ENCODE measurements at regions not wholly inside any gene's neighbourhood (a gene's known extent, or its start where the extent isn't known, plus 50 kb on each side); places are given as distances from the start of the nearest gene placed in this dataset.
A peak's percentile ranks its signal among the peaks of the same experiment; 100 is the strongest.
"Not testable (repeated sequence)": the region's sequence is repeated elsewhere in the genome, so short reads cannot be mapped to it uniquely, and the experiment has no call there.

GRCh38 chr1:14412235-14412634 lies 186.2 kb upstream of the KAZN start:
- Histone ChIP-seq H3K4me2 (ENCODE audit: low read length) (no peak overlapping the region), H3K56ac (ENCODE audit: low read length) (no peak overlapping the region), H2BK120ac (ENCODE audit: low read depth, low read length) (no peak overlapping the region), H3K36me3 (ENCODE audit: control insufficient read depth, insufficient read depth, low read length) (no peaks in the 10 kb centered on the region), H3K4me1 (ENCODE audit: control insufficient read depth, low read depth, low read length) (no peaks in the 10 kb centered on the region), H3K4ac (ENCODE audit: low read depth, low read length) (no peak overlapping the region), H3K4me3 (ENCODE audit: low read length) (no peak overlapping the region), H3K9ac (ENCODE audit: low read length) (no peak overlapping the region), H2BK5ac (ENCODE audit: low read length) (no peak overlapping the region), H2BK15ac (replicated peaks; ENCODE audit: low read depth) (no peak overlapping the region), H4K5ac (ENCODE audit: low read length) (no peak overlapping the region), H3K79me2 (ENCODE audit: control insufficient read depth, insufficient read depth, low read length) (no peaks in the 10 kb centered on the region), H3K27ac (ENCODE audit: low read depth, low read length) (no peak overlapping the region), H3K23ac (ENCODE audit: low read length) (no peak overlapping the region), H3K18ac (ENCODE audit: low read length) (no peak overlapping the region), H3K27me3 (ENCODE audit: insufficient read depth, low read length, poor library complexity) (no peaks in the 10 kb centered on the region), H3K79me1 (ENCODE audit: low read length) (no peaks in the 10 kb centered on the region), H2AK5ac (ENCODE audit: low read length) (no peak overlapping the region), H4K8ac (ENCODE audit: low read depth, low read length) (no peak overlapping the region)
- no peak for DNase-seq

GRCh38 chr1:14413819-14414490 lies 184.5 kb upstream of the KAZN start:
- no peak overlapping the region for H4K8ac ChIP-seq (ENCODE audit: low read depth, low read length)
- no peak overlapping the region for H3K4me3 ChIP-seq (ENCODE audit: low read length)
- H3K23ac ChIP-seq (ENCODE audit: low read length), result no peak overlapping the region
- H2BK15ac ChIP-seq (replicated peaks; ENCODE audit: low read depth), result no peak overlapping the region
- H3K9ac ChIP-seq (ENCODE audit: low read length), result no peak overlapping the region
- H3K79me1 ChIP-seq (ENCODE audit: low read length), result no peaks in the 10 kb centered on the region
- no peaks in the 10 kb centered on the region for H3K36me3 ChIP-seq (ENCODE audit: control insufficient read depth, insufficient read depth, low read length)
- no peaks in the 10 kb centered on the region for H3K27me3 ChIP-seq (ENCODE audit: insufficient read depth, low read length, poor library complexity)
- H3K79me2 ChIP-seq (ENCODE audit: control insufficient read depth, insufficient read depth, low read length), result no peaks in the 10 kb centered on the region
- DNase-seq, result no peak
- H3K4me2 ChIP-seq (ENCODE audit: low read length), result no peak overlapping the region
- H4K5ac ChIP-seq (ENCODE audit: low read length), result no peak overlapping the region
- no peak overlapping the region for H3K18ac ChIP-seq (ENCODE audit: low read length)
- H2BK5ac ChIP-seq (ENCODE audit: low read length), result no peak overlapping the region
- H3K4ac ChIP-seq (ENCODE audit: low read depth, low read length), result no peak overlapping the region
- WGBS (ENCODE audit: extremely low coverage, insufficient coverage, low lambda C conversion rate), result no CpG with 5 or more reads among the region's 5 CpGs
- H2AK5ac ChIP-seq (ENCODE audit: low read length), result no peak overlapping the region
- H3K4me1 ChIP-seq (ENCODE audit: control insufficient read depth, low read depth, low read length), result no peaks in the 10 kb centered on the region
- no peak overlapping the region for H2BK120ac ChIP-seq (ENCODE audit: low read depth, low read length)
- H3K56ac ChIP-seq (ENCODE audit: low read length), result no peak overlapping the region
- no peak overlapping the region for H3K27ac ChIP-seq (ENCODE audit: low read depth, low read length)

GRCh38 chr1:14415396-14415795 lies 183.1 kb upstream of the KAZN start:
- H3K4me1 ChIP-seq (ENCODE audit: control insufficient read depth, low read depth, low read length), result no peaks in the 10 kb centered on the region
- no peak overlapping the region for H3K56ac ChIP-seq (ENCODE audit: low read length)
- H4K5ac ChIP-seq (ENCODE audit: low read length), result no peak overlapping the region
- no peak overlapping the region for H3K4ac ChIP-seq (ENCODE audit: low read depth, low read length)
- H2BK5ac ChIP-seq (ENCODE audit: low read length), result no peak overlapping the region
- no peaks in the 10 kb centered on the region for H3K79me2 ChIP-seq (ENCODE audit: control insufficient read depth, insufficient read depth, low read length)
- no peak overlapping the region for H2BK120ac ChIP-seq (ENCODE audit: low read depth, low read length)
- no peak overlapping the region for H3K4me2 ChIP-seq (ENCODE audit: low read length)
- H3K27me3 ChIP-seq (ENCODE audit: insufficient read depth, low read length, poor library complexity), result no peaks in the 10 kb centered on the region
- WGBS (ENCODE audit: extremely low coverage, insufficient coverage, low lambda C conversion rate), result no CpG with 5 or more reads among the region's 3 CpGs
- no peak overlapping the region for H3K27ac ChIP-seq (ENCODE audit: low read depth, low read length)
- H2BK15ac ChIP-seq (replicated peaks; ENCODE audit: low read depth), result no peak overlapping the region
- DNase-seq, result peak; percentile 79
- H3K4me3 ChIP-seq (ENCODE audit: low read length), result no peak overlapping the region
- no peak overlapping the region for H3K9ac ChIP-seq (ENCODE audit: low read length)
- H3K79me1 ChIP-seq (ENCODE audit: low read length), result no peaks in the 10 kb centered on the region
- no peak overlapping the region for H2AK5ac ChIP-seq (ENCODE audit: low read length)
- no peak overlapping the region for H3K18ac ChIP-seq (ENCODE audit: low read length)
- H3K36me3 ChIP-seq (ENCODE audit: control insufficient read depth, insufficient read depth, low read length), result no peaks in the 10 kb centered on the region
- H3K23ac ChIP-seq (ENCODE audit: low read length), result no peak overlapping the region
- no peak overlapping the region for H4K8ac ChIP-seq (ENCODE audit: low read depth, low read length)

GRCh38 chr1:14419778-14420218 lies 178.7 kb upstream of the KAZN start:
- not testable (repeated sequence) for H2BK15ac ChIP-seq (replicated peaks; ENCODE audit: low read depth); H4K8ac ChIP-seq (ENCODE audit: low read depth, low read length); H4K5ac ChIP-seq (ENCODE audit: low read length); H3K79me2 ChIP-seq (ENCODE audit: control insufficient read depth, insufficient read depth, low read length); H3K79me1 ChIP-seq (ENCODE audit: low read length); H3K9ac ChIP-seq (ENCODE audit: low read length); H3K4me1 ChIP-seq (ENCODE audit: control insufficient read depth, low read depth, low read length); H3K23ac ChIP-seq (ENCODE audit: low read length); H2AK5ac ChIP-seq (ENCODE audit: low read length); H3K4me3 ChIP-seq (ENCODE audit: low read length); H2BK5ac ChIP-seq (ENCODE audit: low read length); H3K27me3 ChIP-seq (ENCODE audit: insufficient read depth, low read length, poor library complexity); H3K56ac ChIP-seq (ENCODE audit: low read length); H3K27ac ChIP-seq (ENCODE audit: low read depth, low read length); H3K4me2 ChIP-seq (ENCODE audit: low read length); DNase-seq; H3K4ac ChIP-seq (ENCODE audit: low read depth, low read length); H3K18ac ChIP-seq (ENCODE audit: low read length); H3K36me3 ChIP-seq (ENCODE audit: control insufficient read depth, insufficient read depth, low read length); H2BK120ac ChIP-seq (ENCODE audit: low read depth, low read length)
- WGBS (ENCODE audit: extremely low coverage, insufficient coverage, low lambda C conversion rate), result no CpG with 5 or more reads among the region's 15 CpGs

- H3K4ac ChIP-seq (ENCODE audit: low read depth, low read length), result no peak overlapping the region
- H3K4me1 ChIP-seq (ENCODE audit: control insufficient read depth, low read depth, low read length), result no peaks in the 10 kb centered on the region
- H3K36me3 ChIP-seq (ENCODE audit: control insufficient read depth, insufficient read depth, low read length), result no peaks in the 10 kb centered on the region
- no peaks in the 10 kb centered on the region for H3K79me1 ChIP-seq (ENCODE audit: low read length)
- no peaks in the 10 kb centered on the region for H3K27me3 ChIP-seq (ENCODE audit: insufficient read depth, low read length, poor library complexity)
- H3K4me3 ChIP-seq (ENCODE audit: low read length), result no peak overlapping the region
- H4K5ac ChIP-seq (ENCODE audit: low read length), result no peak overlapping the region
- H3K23ac ChIP-seq (ENCODE audit: low read length), result no peak overlapping the region
- no peak overlapping the region for H3K27ac ChIP-seq (ENCODE audit: low read depth, low read length)
- no peak overlapping the region for H3K56ac ChIP-seq (ENCODE audit: low read length)
- H2BK5ac ChIP-seq (ENCODE audit: low read length), result no peak overlapping the region
- no peak overlapping the region for H2BK120ac ChIP-seq (ENCODE audit: low read depth, low read length)
- no CpG with 5 or more reads among the region's 26 CpGs for WGBS (ENCODE audit: extremely low coverage, insufficient coverage, low lambda C conversion rate)
- no peak for DNase-seq
- no peak overlapping the region for H3K18ac ChIP-seq (ENCODE audit: low read length)
- no peak overlapping the region for H2AK5ac ChIP-seq (ENCODE audit: low read length)
- no peak overlapping the region for H3K9ac ChIP-seq (ENCODE audit: low read length)
- H2BK15ac ChIP-seq (replicated peaks; ENCODE audit: low read depth), result no peak overlapping the region
- H3K4me2 ChIP-seq (ENCODE audit: low read length), result no peak overlapping the region
- no peak overlapping the region for H4K8ac ChIP-seq (ENCODE audit: low read depth, low read length)
- H3K79me2 ChIP-seq (ENCODE audit: control insufficient read depth, insufficient read depth, low read length), result no peaks in the 10 kb centered on the region
These were observed 177.8 kb upstream of the KAZN start for GRCh38 chr1:14420686-14421085.

- Histone ChIP-seq H3K4me2 (ENCODE audit: low read length) (no peak overlapping the region), H2BK5ac (ENCODE audit: low read length) (no peak overlapping the region), H4K8ac (ENCODE audit: low read depth, low read length) (no peak overlapping the region), H3K56ac (ENCODE audit: low read length) (no peak overlapping the region), H3K9ac (ENCODE audit: low read length) (no peak overlapping the region), H2AK5ac (ENCODE audit: low read length) (no peak overlapping the region), H3K27ac (ENCODE audit: low read depth, low read length) (no peak overlapping the region), H3K27me3 (ENCODE audit: insufficient read depth, low read length, poor library complexity) (no peaks in the 10 kb centered on the region), H3K4me1 (ENCODE audit: control insufficient read depth, low read depth, low read length) (no peaks in the 10 kb centered on the region), H3K18ac (ENCODE audit: low read length) (no peak overlapping the region), H3K79me1 (ENCODE audit: low read length) (no peaks in the 10 kb centered on the region), H3K4ac (ENCODE audit: low read depth, low read length) (no peak overlapping the region), H3K36me3 (ENCODE audit: control insufficient read depth, insufficient read depth, low read length) (no peaks in the 10 kb centered on the region), H3K4me3 (ENCODE audit: low read length) (no peak overlapping the region), H3K23ac (ENCODE audit: low read length) (no peak overlapping the region), H3K79me2 (ENCODE audit: control insufficient read depth, insufficient read depth, low read length) (no peaks in the 10 kb centered on the region), H2BK15ac (replicated peaks; ENCODE audit: low read depth) (no peak overlapping the region), H4K5ac (ENCODE audit: low read length) (no peak overlapping the region), H2BK120ac (ENCODE audit: low read depth, low read length) (no peak overlapping the region)
- no peak for DNase-seq
- no CpG with 5 or more reads among the region's 5 CpGs for WGBS (ENCODE audit: extremely low coverage, insufficient coverage, low lambda C conversion rate)
These were observed 177.0 kb upstream of the KAZN start for GRCh38 chr1:14421295-14421976.
